LHCN-M2 (cell line): ENCODE measurements at regions not wholly inside any gene's neighbourhood (a gene's known extent, or its start where the extent isn't known, plus 50 kb on each side); places are given as distances from the start of the nearest gene placed in this dataset.
"Not testable (repeated sequence)": the region's sequence is repeated elsewhere in the genome, so short reads cannot be mapped to it uniquely, and the experiment has no call there.

Experiments
- DNase-seq: peaks from one replicate; pipeline ENCODE4 v3.0.0-alpha.2; 2012; ENCODE audit warnings: low read depth

- peak; percentile 37 for DNase-seq
Observed at GRCh38 chr21:17387030-17387617, 125.7 kb upstream of the CXADR start.

- DNase-seq: no peak
Observed at GRCh38 chr21:17388226-17388625, 124.6 kb upstream of the CXADR start.

- DNase-seq: no peak
Observed at GRCh38 chr21:17389311-17389710, 123.5 kb upstream of the CXADR start.

GRCh38 chr21:17390569-17390968, 122.3 kb upstream of the CXADR start:
- DNase-seq: no peak

- no peak for DNase-seq
Observed at GRCh38 chr21:17391811-17392340, 121.0 kb upstream of the CXADR start.

GRCh38 chr21:17393413-17393812, 119.4 kb upstream of the CXADR start:
- no peak for DNase-seq

- no peak for DNase-seq
Observed at GRCh38 chr21:17396948-17397347, 115.9 kb upstream of the CXADR start.

- DNase-seq: no peak
Observed at GRCh38 chr21:17397703-17398102, 115.1 kb upstream of the CXADR start.

- not testable (repeated sequence) for DNase-seq
Observed at GRCh38 chr21:17398954-17399353, 113.9 kb upstream of the CXADR start.

- no peak for DNase-seq
Observed at GRCh38 chr21:17402937-17403336, 109.9 kb upstream of the CXADR start.

- no peak for DNase-seq
Observed at GRCh38 chr21:17406202-17406601, 106.6 kb upstream of the CXADR start.

GRCh38 chr21:17414766-17415165, 98.1 kb upstream of the CXADR start:
- DNase-seq: no peak

GRCh38 chr21:17416139-17416538, 96.7 kb upstream of the CXADR start:
- no peak for DNase-seq

GRCh38 chr21:17422931-17423330, 89.9 kb upstream of the CXADR start:
- no peak for DNase-seq

GRCh38 chr21:17427157-17427556, 85.7 kb upstream of the CXADR start:
- no peak for DNase-seq

GRCh38 chr21:17427831-17428483, 84.9 kb upstream of the CXADR start:
- DNase-seq: no peak

GRCh38 chr21:17428484-17428869, 84.4 kb upstream of the CXADR start:
- DNase-seq: no peak

- no peak for DNase-seq
Observed at GRCh38 chr21:17428980-17429379, 83.9 kb upstream of the CXADR start.

- DNase-seq: no peak
Observed at GRCh38 chr21:17429936-17430335, 82.9 kb upstream of the CXADR start.

GRCh38 chr21:17432732-17433057, 80.1 kb upstream of the CXADR start:
- DNase-seq: no peak

- no peak for DNase-seq
Observed at GRCh38 chr21:17433730-17434129, 79.1 kb upstream of the CXADR start.

- DNase-seq: no peak
Observed at GRCh38 chr21:17435565-17436543, 77.0 kb upstream of the CXADR start.
